KBM-7 (cell line): ENCODE measurements at regions not wholly inside any gene's neighbourhood (a gene's known extent, or its start where the extent isn't known, plus 50 kb on each side); places are given as distances from the start of the nearest gene placed in this dataset.
"Not testable (repeated sequence)": the region's sequence is repeated elsewhere in the genome, so short reads cannot be mapped to it uniquely, and the experiment has no call there.

Experiments used
- DNase-seq: peaks from one replicate; pipeline ENCODE4 v3.0.0-alpha.2; 2015
- in situ Hi-C: fragments of 300-500 bp; cut with MboI; formaldehyde crosslinking; loops from 2 replicates; pipeline ENCODE4 v1.14.3; 2020; ENCODE audit warnings: low sequenced_read_pairs, low pct_unique_long_range_greater_than_20kb, mixed read lengths

DNA sequence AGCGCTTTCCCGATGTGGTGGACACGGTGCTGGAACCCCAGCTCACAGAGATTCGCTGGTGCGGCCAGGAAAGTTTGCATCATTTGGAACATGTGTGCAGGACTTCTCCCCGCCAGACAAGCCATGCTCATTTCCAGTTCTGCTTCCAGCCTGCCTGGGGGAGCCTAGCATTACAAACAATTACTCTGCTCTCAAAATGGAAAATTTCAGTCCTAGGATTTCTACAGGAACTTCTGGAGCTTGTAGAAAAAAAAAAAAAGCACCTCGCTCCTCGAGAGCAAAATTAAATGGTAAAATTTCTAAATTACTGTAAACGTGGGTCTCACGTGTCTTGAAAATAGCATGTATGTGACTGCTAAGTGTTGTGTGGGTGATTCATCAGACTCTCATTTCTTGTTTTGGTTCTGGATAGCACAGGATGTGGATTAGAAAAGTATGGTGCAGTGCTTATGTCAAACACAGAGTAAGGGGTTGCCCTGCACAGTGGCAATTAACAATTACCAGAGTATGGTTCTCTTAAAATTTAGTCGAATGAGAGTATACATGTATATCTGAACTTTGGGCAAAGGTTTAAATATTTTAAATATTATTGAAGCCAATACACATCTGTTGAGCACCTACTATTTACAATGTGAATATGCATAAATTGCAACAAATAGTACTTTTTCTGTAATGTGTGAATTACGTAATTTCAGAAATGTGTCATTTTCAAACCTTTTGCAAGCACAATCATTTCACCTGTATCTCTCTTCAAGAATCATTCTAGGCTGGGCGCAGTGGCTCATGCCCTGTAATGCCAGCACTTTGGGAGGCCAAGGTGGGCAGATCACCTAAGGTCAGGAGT lies 61.8 kb upstream of the PTGFRN start:
- in situ Hi-C loops = no loop called here
- no peak for DNase-seq

DNA sequence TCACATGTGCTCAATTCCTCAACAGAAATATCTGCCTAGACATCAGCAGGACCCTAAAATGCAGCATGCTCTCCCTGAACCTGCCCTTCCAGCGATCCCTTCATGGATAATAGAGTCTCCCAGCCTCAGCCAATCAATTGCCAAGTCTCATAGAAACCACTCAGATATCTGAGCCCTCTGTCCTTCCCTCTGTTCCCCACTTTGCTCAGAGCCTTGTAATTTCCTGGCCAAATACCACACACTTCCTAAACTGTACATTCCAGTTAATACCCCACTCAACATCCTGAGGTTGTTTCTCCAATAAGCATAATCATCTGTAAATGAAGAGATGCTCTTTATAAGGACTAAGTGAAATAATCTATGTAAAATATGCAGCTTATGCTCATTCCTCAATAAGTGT lies 59.3 kb upstream of the PTGFRN start:
- no peak for DNase-seq
- in situ Hi-C loops = no loop called here

DNA sequence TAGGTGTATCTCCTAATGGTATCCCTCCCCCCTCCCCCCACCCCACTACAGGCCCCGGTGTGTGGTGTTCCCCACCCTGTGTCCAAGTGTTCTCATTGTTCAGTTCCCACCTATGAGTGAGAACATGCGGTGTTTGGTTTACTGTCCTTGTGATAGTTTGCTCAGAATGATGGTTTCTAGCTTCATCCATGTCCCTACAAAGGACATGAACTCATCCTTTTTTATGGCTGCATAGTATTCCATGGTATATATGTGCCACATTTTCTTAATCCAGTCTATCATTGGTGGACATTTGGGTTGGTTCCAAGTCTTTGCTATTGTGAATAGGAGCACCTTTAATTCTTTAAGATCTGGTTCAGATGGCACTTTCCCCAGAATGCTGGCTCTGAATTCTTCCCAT lies 58.5 kb upstream of the PTGFRN start:
- DNase-seq, in situ Hi-C loops: not testable (repeated sequence)

DNA sequence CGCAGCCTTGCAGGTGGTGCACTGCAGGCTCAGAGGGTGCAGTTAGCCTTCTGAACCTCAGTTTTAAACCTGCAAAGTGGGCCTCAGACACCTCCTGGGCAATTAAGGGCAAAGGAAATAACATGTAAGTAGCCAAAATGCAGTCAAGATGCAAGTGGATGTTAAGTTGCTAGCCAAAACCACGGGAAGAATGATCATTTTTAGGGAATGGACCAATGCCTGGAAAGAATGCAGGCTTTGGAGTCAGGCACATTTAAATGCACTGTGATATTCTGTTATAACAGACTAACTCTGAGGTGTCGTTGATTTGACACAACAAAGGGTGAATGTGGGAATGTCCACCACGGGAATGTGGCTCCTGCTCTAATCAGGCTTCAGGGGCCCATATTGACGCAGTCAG lies 57.9 kb upstream of the PTGFRN start:
- in situ Hi-C loops = no loop called here
- DNase-seq = no peak

DNA sequence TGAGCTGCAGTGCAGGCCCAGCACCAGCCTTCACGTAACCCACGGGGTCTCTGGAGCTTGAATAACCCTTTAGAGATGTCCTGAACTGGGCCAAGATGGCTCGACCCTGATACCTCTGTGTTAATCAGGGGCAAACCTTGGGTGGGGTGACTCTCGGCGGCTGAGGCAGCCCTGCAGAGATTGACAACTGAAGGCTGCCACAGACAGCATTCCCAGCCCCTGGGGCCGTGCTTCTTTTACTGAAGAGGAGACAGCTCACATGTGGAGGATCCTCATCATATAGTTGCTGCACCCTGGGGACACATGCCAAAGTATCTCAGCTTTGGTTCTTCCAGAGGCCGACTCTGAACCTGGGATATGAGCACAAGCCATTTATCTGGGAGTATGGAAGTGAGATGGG lies 57.3 kb upstream of the PTGFRN start:
- DNase-seq = no peak
- in situ Hi-C loops = no loop called here

DNA sequence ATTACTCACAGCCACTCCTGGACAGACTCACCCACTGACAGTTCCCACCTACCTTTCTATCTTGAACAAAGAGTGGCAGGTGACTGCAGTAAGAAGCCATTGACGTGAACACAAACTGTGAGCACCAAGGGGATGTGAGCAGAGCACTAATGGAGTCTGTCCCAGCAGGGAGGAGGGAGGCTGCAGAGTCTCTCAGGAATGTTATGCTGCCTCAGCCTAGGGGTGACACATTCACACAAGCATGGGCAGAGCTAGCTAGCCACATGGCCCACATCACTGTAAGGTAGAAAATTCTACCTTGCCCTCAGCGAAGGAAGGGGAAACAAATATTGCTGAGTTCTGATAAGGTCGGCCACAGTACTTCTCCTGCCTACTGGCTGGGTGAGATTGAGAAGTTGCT lies 56.8 kb upstream of the PTGFRN start:
- DNase-seq = no peak
- in situ Hi-C loops = no loop called here

DNA sequence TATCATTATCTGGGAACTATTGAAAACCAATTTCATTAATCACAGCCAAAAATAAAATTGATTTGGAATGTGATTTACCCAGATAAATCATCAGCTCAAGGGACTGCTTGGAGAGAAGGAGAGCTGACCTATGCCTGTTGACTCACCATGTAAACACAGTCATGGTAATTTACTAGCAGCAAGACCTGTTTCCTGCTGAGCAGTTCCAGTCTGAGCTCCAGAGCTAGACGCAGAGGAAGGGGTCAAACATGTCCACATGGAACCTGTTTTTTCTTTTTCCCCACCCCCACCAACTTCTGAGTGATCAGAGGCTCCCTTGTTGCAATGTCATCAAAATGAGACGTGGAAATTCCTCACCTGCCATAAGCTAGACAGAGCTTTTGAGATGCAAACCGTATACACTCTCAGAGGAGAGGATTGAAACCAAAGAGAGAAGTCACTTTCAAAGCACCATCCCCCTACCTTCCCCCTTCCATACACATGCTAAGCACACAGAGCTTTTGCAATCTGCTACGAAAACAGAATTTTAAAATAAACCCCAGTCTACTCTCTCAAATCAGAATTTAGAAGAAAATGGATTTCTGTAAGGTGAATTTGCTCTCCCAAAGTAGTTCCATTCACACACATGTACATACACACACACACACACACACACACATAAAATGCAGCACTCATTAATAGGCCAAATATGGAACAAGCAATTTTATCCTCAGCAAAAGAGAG lies 55.9 kb upstream of the PTGFRN start:
- in situ Hi-C loops = no loop called here
- DNase-seq = peak; percentile 60

DNA sequence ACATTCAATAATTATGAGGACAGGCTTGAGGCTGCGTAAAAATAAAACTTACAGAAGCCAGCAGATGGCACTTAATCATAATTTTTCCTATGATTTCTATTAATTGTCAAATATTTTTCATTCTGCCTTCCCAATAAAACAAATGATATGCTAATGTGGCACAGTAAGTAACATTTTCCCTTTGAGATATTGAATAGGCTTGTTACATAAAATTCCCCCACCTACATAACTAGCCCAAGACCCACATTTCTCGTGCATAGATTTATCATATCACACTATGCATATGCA lies 55.4 kb upstream of the PTGFRN start:
- DNase-seq = no peak
- in situ Hi-C loops = no loop called here

DNA sequence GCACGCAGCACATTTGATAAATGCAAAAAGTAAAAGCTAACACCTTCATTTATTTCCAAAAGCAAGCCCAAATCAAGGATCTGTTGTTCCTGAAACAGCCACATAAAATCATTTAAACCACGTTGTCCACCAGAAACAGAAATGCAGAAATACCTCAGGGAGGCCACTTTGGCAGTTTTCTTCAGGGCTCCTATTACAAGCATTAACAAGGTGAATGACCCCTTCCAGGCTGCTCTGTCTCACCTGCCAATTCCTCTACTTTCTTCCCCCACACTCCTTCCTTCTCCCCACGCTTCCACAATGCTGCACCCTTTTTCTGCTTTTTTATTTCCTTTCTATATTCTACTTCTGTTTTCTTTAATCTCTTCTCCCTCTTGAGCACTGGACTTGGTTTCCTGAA lies 55.0 kb upstream of the PTGFRN start:
- no peak for DNase-seq
- in situ Hi-C loops = no loop called here

DNA sequence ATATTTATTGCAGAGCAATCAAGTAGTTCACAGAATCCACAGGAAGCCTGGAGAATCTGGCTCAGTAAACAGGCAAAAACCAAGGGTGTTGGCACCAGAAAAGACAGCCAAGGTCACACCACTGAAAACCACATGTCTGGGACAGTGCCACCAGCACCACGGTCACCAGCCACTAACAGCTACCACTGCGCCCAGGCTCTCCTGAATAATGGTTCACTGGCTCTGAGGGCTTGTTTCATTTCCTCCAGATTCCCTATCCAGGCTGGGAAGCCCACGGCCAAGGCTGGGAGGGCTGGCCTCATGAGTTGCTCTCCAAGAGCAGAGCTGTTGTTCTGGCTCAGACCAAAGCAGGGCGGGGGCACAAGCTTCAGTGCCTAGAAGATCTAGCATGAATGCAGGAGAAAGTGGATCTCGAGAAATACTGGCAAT lies 54.5 kb upstream of the PTGFRN start:
- DNase-seq = peak; percentile 43
- in situ Hi-C loops = no loop called here

DNA sequence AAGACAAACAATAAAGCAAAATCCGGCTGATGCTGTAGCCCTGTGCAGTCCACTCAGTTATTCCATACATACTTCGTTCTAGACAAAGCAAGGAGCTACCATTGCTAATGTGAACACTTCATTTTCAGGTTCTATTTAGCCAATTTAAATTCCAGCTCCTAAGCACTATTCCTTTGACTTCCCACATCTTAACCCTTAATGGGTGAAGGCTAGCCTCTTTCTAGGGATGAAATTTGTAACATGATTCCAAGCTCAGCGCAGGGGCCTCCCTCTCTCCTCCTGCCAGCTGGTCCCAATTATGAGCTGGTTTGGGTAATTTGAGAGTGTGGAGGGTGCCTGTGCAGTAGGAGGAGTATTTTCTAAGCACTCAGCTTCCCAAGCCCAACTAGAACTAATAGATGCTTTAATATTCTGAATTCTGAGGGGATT lies 53.9 kb upstream of the PTGFRN start:
- no peak for DNase-seq
- in situ Hi-C loops = no loop called here

DNA sequence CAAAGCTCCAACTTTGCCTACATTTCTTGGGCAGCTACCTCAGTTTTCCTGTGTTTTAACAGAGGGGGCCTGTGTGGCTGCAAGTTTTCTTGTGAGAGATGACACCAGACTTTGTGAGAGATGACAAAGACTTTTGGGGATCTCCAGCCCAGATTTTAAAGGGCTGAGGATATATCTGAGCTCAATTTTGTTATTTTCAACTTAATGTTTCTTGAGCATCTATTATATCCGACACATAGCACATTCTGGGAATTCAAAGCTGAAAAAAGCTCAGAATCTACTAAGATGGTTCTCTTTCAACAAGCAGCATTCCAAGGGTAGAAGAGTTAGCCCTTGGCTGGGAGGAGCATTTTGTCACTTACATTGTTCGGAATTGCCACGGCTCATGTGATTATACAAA lies 53.4 kb upstream of the PTGFRN start:
- no peak for DNase-seq
- in situ Hi-C loops = no loop called here

DNA sequence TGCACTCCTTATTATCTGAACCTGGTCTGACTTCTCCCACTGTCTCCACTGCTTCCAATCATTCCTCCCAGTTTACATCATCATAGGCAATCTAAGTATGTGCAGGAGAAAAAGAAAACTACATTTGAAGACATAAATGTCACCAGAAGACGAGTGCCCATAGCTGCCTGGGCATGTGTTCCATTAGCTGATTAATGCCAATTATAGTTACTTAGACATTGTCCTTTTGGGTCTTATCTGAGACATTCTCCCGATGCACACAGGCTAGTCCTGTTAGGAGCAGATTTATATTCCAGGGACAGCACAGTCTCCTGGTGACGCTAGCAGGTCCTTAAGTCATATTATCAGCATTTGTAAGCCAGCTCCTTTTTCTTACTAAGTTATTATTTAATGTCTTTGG lies 52.6 kb upstream of the PTGFRN start:
- in situ Hi-C loops = no loop called here
- no peak for DNase-seq
